NAMALWA (cell line): ENCODE measurements at regions not wholly inside any gene's neighbourhood (a gene's known extent, or its start where the extent isn't known, plus 50 kb on each side); places are given as distances from the start of the nearest gene placed in this dataset.

Experiments
- DNase-seq: peaks from one replicate; pipeline ENCODE4 v3.0.0-alpha.2; 2015; ENCODE audit warnings: low spot score

GRCh38 chr9:2985343-2985742 is 141.4 kb upstream of the PUM3 start:
- no peak for DNase-seq

DNA sequence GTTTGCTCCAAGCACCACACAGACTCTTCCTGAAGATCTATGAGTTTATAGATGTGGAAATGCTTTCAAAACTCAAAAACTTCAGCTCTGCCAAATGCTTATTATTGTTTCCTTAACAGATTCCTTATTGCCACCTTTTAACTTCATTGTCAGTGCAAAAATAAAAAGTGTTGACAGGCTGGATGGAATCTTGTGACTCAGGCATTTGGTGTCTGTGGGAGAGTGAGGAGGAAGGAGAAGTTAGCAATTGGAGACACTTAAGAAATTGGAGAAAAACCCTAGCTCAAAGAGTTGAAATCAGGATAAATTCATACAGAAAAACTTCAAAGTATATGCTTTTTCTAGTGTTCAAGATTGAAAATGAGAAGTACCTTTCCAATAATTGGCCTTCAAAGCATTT is 140.6 kb upstream of the PUM3 start:
- no peak for DNase-seq

- no peak for DNase-seq
Measured at GRCh38 chr9:2979957-2980610, 136.2 kb upstream of the PUM3 start.

DNA sequence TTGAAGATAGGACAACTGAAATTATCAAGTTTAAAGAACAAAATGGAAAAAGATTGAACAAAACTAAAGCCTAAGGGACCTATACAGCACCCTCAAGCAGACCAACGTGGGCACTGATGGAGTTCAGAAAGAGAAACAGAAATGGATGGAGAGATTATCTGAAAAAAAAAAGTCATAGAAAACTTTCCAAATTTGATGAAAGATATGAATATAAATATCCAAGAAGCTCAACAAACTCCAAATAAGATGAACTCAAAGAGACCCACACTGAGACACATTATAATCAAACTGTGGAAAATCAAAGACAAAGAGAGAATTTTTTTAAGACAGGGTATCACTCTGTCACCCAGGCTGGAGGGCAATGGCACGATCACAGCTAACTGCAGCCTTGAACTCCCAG is 128.6 kb upstream of the PUM3 start:
- DNase-seq = no peak

GRCh38 chr9:2970864-2971263 is 127.0 kb upstream of the PUM3 start:
- DNase-seq = no peak

DNA sequence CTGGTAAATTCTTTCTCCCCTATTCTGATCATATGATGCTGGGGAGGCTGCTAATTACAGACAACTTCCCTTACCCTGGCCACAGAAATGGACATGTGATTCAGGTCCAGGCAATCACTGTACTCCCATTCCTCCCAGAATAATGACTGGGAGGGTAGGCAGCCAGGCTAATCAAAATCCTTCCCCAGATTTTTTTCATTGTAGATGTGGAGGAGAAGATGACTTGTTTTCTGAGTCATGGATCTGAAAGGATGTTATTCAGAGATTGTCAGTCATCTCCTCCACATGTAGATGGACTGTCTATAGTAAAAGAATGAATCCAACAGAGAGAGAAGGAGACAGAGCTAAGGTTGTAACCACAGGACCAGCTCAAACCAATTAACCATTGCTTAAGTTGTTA is 123.9 kb upstream of the PUM3 start:
- no peak for DNase-seq

GRCh38 chr9:2966565-2967300 is 122.8 kb upstream of the PUM3 start:
- no peak for DNase-seq

GRCh38 chr9:2964470-2964869 is 120.6 kb upstream of the PUM3 start:
- no peak for DNase-seq

- no peak for DNase-seq
Measured at GRCh38 chr9:2963307-2963706, 119.4 kb upstream of the PUM3 start.

DNA sequence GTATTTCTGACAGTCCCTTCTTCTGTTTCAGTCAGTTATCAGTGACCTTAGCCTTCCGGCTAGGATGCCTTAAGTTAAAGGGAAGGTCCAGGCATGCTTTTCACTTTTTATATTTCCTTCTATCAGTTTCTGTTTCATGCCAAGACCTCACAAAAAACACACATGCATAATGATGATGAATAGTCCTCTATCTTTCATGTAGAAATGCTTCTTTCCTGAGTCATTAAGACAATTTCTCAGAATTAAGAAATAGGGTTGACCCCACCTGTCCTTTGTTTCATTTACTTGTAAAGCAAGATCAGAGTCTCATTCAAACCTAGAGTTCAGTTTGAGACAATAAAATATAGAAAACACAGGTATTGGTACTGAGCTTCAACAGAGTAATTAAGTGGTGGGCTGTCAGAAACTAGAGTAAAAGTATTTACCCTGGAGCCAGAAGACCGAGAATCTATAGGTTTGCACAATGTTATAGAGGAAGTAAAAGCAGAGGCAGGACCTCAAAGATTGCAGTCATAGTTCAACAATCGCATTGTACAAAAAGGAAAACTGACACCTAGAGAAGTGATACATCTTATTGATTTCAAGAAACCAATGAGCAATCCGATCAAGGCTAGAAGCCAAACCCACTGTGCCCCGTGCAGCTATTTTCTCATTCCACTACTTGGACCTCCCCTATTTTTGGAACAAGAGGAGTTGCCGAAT is 118.7 kb upstream of the PUM3 start:
- DNase-seq = no peak

GRCh38 chr9:2958219-2958618 is 114.3 kb upstream of the PUM3 start:
- no peak for DNase-seq

DNA sequence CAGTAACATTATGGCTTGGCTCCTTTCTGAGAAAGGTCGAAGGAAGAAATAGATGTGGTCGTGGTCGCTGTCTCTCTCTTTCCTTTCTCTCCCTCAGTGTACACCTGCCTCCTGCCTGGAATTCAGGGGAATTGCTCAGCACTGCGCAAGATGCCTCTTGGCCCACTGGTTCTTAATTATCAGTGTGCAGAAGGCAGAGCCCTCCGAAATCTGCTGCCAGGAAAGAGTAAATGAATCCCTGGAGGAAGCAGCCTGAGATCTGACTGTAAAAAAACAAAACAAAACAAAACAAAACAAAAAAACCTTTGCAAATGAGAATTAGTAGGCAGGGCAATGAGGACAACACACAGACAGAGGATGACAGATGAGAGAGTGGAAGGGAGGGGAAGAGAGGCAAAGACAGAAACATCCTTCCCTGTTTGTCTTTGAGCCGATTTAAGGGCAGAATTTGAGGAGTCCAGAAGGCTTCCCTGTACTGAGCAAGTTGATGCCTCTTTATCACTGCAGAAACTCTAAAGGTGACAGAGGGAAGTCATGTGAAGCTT is 113.8 kb upstream of the PUM3 start:
- no peak for DNase-seq

DNA sequence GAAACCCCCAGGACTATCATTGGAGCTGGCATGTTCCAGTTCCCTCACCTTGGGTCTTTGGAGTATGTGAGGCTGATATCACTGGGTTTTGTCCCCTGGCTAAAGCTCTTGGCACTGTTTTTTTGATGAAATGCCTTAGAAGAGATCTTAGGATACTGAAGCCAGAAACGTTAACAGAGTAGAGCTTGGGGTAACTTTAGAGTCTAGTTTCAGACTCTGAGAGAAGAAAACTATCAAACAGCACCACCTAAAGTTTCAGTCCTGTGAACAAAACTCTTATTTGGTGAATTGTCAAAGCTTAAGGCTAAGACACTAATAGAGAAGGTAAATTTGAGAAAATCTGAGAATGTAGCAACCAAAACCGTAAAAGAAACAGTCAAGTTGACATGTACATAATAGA is 111.7 kb upstream of the PUM3 start:
- DNase-seq = peak; percentile 3

GRCh38 chr9:2939368-2939767 is 95.5 kb upstream of the PUM3 start:
- DNase-seq = no peak

GRCh38 chr9:2936221-2936620 is 92.3 kb upstream of the PUM3 start:
- DNase-seq = no peak

GRCh38 chr9:2934883-2935282 is 91.0 kb upstream of the PUM3 start:
- DNase-seq = no peak

GRCh38 chr9:2934241-2934650 is 90.4 kb upstream of the PUM3 start:
- no peak for DNase-seq

GRCh38 chr9:2933165-2934095 is 89.5 kb upstream of the PUM3 start:
- DNase-seq = no peak

DNA sequence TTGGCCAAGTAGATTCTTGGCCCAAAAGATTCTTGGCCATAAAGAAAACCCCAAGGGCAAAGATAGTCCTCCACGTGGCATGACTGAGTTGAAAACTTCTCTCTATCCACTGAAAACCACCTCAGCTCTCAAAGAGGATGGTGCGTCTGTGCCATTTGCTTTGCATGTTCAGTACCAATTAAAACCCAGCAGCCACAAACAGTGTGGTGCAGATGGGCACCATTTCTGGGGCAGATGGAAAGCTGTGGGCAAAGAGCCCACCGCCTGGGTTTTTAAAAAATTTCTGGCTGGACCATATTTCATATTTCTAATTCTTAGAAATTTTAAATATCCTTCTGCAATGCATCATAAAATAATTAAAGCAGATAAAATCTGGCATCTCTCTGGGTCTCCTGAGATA is 84.5 kb upstream of the PUM3 start:
- no peak for DNase-seq

GRCh38 chr9:2925016-2925415 is 81.1 kb upstream of the PUM3 start:
- no peak for DNase-seq

DNA sequence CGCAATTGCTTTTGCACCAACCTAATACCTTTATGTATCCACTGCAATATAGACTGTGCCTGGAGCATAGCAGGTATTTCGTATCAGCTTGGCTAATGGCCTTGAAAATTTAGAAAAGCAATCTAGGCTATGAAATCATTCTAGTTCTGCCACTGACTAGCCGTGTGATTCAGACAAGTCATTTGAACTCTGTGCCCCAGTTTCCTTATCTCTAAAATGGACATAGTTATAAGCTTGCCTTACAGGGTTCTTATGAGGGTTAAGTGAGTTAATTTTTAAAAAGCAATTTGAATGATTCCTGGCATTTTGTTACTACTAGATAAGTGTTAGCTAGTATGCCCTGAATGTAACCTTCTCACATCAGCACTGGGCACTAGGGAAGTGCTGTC is 80.5 kb upstream of the PUM3 start:
- no peak for DNase-seq

- no peak for DNase-seq
Measured at GRCh38 chr9:2923766-2924379, 80.0 kb upstream of the PUM3 start.
